ENCODE measurements at regions not wholly inside any gene's neighbourhood (a gene's known extent, or its start where the extent isn't known, plus 50 kb on each side); places are given as distances from the start of the nearest gene placed in this dataset.

DNA sequence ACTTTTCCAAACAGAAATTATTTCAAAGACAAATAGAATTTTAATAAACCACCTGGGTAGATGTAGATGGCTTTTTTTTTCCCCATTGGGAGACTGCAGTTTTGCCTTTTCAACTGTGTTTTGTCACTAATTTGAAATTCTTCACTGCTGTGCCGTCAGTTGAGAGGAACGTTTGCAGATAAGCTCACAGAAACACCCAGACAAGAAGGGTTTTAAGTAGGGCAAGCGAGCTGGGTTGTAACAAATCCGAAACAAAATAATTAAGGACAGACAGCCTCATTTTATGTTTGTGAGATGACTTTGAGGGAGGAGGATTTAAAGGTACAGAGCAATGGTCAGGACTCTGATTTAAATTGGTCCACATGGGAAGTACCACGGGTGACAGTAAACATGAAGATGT is 155.1 kb upstream of the NTRK2 start:
- TF ChIP-seq, protein P1, sequence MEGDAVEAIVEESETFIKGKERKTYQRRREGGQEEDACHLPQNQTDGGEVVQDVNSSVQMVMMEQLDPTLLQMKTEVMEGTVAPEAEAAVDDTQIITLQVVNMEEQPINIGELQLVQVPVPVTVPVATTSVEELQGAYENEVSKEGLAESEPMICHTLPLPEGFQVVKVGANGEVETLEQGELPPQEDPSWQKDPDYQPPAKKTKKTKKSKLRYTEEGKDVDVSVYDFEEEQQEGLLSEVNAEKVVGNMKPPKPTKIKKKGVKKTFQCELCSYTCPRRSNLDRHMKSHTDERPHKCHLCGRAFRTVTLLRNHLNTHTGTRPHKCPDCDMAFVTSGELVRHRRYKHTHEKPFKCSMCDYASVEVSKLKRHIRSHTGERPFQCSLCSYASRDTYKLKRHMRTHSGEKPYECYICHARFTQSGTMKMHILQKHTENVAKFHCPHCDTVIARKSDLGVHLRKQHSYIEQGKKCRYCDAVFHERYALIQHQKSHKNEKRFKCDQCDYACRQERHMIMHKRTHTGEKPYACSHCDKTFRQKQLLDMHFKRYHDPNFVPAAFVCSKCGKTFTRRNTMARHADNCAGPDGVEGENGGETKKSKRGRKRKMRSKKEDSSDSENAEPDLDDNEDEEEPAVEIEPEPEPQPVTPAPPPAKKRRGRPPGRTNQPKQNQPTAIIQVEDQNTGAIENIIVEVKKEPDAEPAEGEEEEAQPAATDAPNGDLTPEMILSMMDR (IDR thresholded peaks at IDR 0.05; ENCODE audit: insufficient read depth, low read length) = no peak
- no peak for TF ChIP-seq GABPA (IDR thresholded peaks at IDR 0.05; ENCODE audit: low read depth)

Data from HL-60 (cell line).